GM12878 (cell line): ENCODE measurements at regions not wholly inside any gene's neighbourhood (a gene's known extent, or its start where the extent isn't known, plus 50 kb on each side); places are given as distances from the start of the nearest gene placed in this dataset.

Experiments
- ATAC-seq: fragments of 200-7000 bp; cut with Tn5 transposase; 3 replicates; pipeline ENCODE4 v1.9.1; 2020; ENCODE audit warnings: mild to moderate bottlenecking, moderate library complexity
- BruUV-seq: library from RNA; stranded (reverse); fragments of 400-500 nt; replicated peaks from 2 replicates; lab custom pipeline; 2021; lab: Mats Ljungman, UMichigan
- CTCF ChIA-PET: fragments of 300-600 bp; sonication (Branson Sonifier 250); formaldehyde crosslinking; extraction: SDS; loops from one replicate; lab custom pipeline; 2021; ENCODE audit warnings: inconsistent platforms; lab: Yijun Ruan, JAX
- POLR2A ChIA-PET: fragments of 350-600 bp; formaldehyde crosslinking; extraction: SDS; loops from one replicate; lab custom pipeline; 2021; ENCODE audit warnings: inconsistent platforms; lab: Charles Lee
- RAD21 ChIA-PET: fragments of 300-600 bp; sonication (Branson Sonifier 250); formaldehyde crosslinking; loops from one replicate; lab custom pipeline; 2023; ENCODE audit warnings: antibody characterized with exemption; ENCODE audit not compliant: unreplicated experiment; lab: Charles Lee
- SMC1A ChIA-PET: fragments of 300-600 bp; sonication (Branson Sonifier 250); formaldehyde crosslinking; loops from one replicate; lab custom pipeline; 2023; ENCODE audit not compliant: unreplicated experiment, uncharacterized antibody; lab: Charles Lee
- DNase-seq: peaks from one replicate; pipeline ENCODE4 v3.0.0-alpha.2; 2011; ENCODE audit warnings: low read depth, low spot score
- FAIRE-seq: peaks from 3 replicates; lab custom pipeline; 2011; peaks lifted over from hg19 to GRCh38; lab: Jason Lieb, UNC
- H2AFZ ChIP-seq: 2 replicates; pipeline ENCODE4 v1.6.0; 2011; ENCODE audit warnings: low read depth, low read length, control low read depth; ENCODE audit not compliant: control insufficient read depth
- H3K27ac ChIP-seq: 2 replicates; pipeline ENCODE4 v1.5.1; 2011; ENCODE audit warnings: control low read depth; ENCODE audit not compliant: control insufficient read depth, insufficient read depth
- H3K27me3 ChIP-seq, 2 experiments: replicated peaks in 1 of 2; 2 replicates each; pipeline versions ENCODE4 v1.6.0 to v1.6.1; 2011; ENCODE audit warnings: low read length in 1 of 2; ENCODE audit not compliant: control insufficient read depth in 2 of 2, insufficient read depth in 2 of 2
- H3K36me3 ChIP-seq, 2 experiments: 2 replicates each; pipeline ENCODE4 v1.5.1; 2011; ENCODE audit warnings: low read length in 1 of 2; ENCODE audit not compliant: control insufficient read depth in 2 of 2, insufficient read depth in 2 of 2
- H3K4me1 ChIP-seq: 2 replicates; pipeline ENCODE4 v1.6.1; 2011; ENCODE audit warnings: mild to moderate bottlenecking, low read length, moderate library complexity, mixed read lengths; ENCODE audit not compliant: control insufficient read depth, insufficient read depth
- H3K4me2 ChIP-seq: 2 replicates; pipeline ENCODE4 v1.6.0; 2011; ENCODE audit warnings: control low read depth; ENCODE audit not compliant: control insufficient read depth, insufficient read depth
- H3K4me3 ChIP-seq: fragments of 200-600 bp; sonication (generic); 2 replicates; pipeline ENCODE4 v1.5.1; 2016
- H3K79me2 ChIP-seq: 2 replicates; pipeline ENCODE4 v1.6.0; 2011; ENCODE audit warnings: low read length; ENCODE audit not compliant: control insufficient read depth, insufficient read depth
- H3K9ac ChIP-seq: 2 replicates; pipeline ENCODE4 v1.8.0; 2011; ENCODE audit warnings: low read length, control low read depth, mixed read lengths; ENCODE audit not compliant: control insufficient read depth, insufficient read depth
- H3K9me3 ChIP-seq: replicated peaks from 3 replicates; pipeline ENCODE4 v1.5.1; 2011; ENCODE audit warnings: mild to moderate bottlenecking, low read length; ENCODE audit not compliant: control insufficient read depth, insufficient read depth
- H4K20me1 ChIP-seq: 2 replicates; pipeline ENCODE4 v1.6.0; 2011; ENCODE audit not compliant: control insufficient read depth, insufficient read depth
- ASH2L ChIP-seq: fragments of 300-600, 200-600 bp; sonication (generic); IDR thresholded peaks from 2 replicates; pipeline ENCODE4 v1.6.1; 2017; ENCODE audit warnings: low read depth, mild to moderate bottlenecking, borderline replicate concordance
- FOXM1 ChIP-seq: IDR thresholded peaks from 2 replicates; pipeline ENCODE4 v1.6.1; 2012; ENCODE audit warnings: low read depth, mild to moderate bottlenecking, inconsistent platforms, low read length, moderate library complexity
- KLF5 ChIP-seq: fragments of 450-650 bp; IDR thresholded peaks from 2 replicates; pipeline ENCODE4 v1.6.1; 2014; ENCODE audit warnings: mild to moderate bottlenecking; ENCODE audit not compliant: partially characterized antibody
- NFYA ChIP-seq: IDR thresholded peaks from 2 replicates; pipeline ENCODE4 v1.6.1; 2011; ENCODE audit warnings: low read depth, mild to moderate bottlenecking, low read length, improper control_type of control experiment, borderline replicate concordance
- PRDM15 ChIP-seq: fragments of 450-650 bp; formaldehyde crosslinking; IDR thresholded peaks from 2 replicates; pipeline ENCODE4 v1.4.0; 2020; ENCODE audit warnings: mild to moderate bottlenecking, moderate library complexity
- RFX5 ChIP-seq: IDR thresholded peaks from 2 replicates; pipeline ENCODE4 v1.6.1; 2011; ENCODE audit warnings: low read depth, low read length, improper control_type of control experiment
- SMC3 ChIP-seq: IDR thresholded peaks from 2 replicates; pipeline ENCODE4 v1.6.1; 2011; ENCODE audit warnings: low read length, improper control_type of control experiment, borderline replicate concordance
- SPI1 ChIP-seq: IDR thresholded peaks from 2 replicates; pipeline ENCODE4 v1.6.1; 2011; ENCODE audit warnings: low read depth, mild to moderate bottlenecking, low read length, moderate library complexity, borderline replicate concordance; ENCODE audit not compliant: insufficient read depth
- YBX1 ChIP-seq: fragments of 450-650 bp; IDR thresholded peaks from 2 replicates; pipeline ENCODE4 v1.6.1; 2016; ENCODE audit warnings: antibody characterized with exemption
- ZBED1 ChIP-seq: IDR thresholded peaks from 2 replicates; pipeline ENCODE4 v1.6.1; 2016; ENCODE audit warnings: borderline replicate concordance
- WGBS: methylation state at CpG from one replicate; pipeline ENCODE4 v1.1.6; 2016; ENCODE audit warnings: low lambda C conversion rate; ENCODE audit not compliant: insufficient replicate concordance, insufficient coverage; ENCODE audit errors: missing lambda C conversion rate; 5-methylcytosine and 5-hydroxymethylcytosine counted together
- in situ Hi-C: fragments of 300-500 bp; cut with MboI; formaldehyde crosslinking; loops from 9 replicates; pipeline ENCODE4 v1.14.3; 2018; ENCODE audit warnings: mixed read lengths
- intact Hi-C: fragments of 100-400 bp; cut with micrococcal nuclease; formaldehyde crosslinking; loops from one replicate; pipeline ENCODE4 v1.14.2; 2022; ENCODE audit not compliant: unreplicated experiment

- ATAC-seq (no peak), DNase-seq (no peak), FAIRE-seq (no peak)
- Histone ChIP-seq H3K9ac (no peak overlapping the region), H2AFZ (no peak overlapping the region), H4K20me1 (no peaks in the 10 kb centered on the region), H3K79me2 (no peaks in the 10 kb centered on the region), H3K36me3 (no peaks in the 10 kb centered on the region), H3K27ac (no peak overlapping the region), H3K4me1 (no peaks in the 10 kb centered on the region), H3K4me3 (no peak overlapping the region), H3K27me3 (no peaks in the 10 kb centered on the region), H3K4me2 (no peak overlapping the region), H3K9me3 (no peaks in the 10 kb centered on the region)
- ChIA-PET CTCF (interaction anchor here (1.2 kb wide), 1 partner anchor 21 kb away, joined by 3 read pairs; no protein-coding TSS in a partner anchor), SMC1A (no interaction called here), RAD21 (no interaction called here), POLR2A (no interaction called here)
- in situ Hi-C loops (no loop called here), intact Hi-C loops (no loop called here)
- TF ChIP-seq RFX5 = no peak
- no peak for TF ChIP-seq NFYA
- TF ChIP-seq SMC3 = no peak
- no peak for TF ChIP-seq ASH2L
- TF ChIP-seq FOXM1 = no peak
- TF ChIP-seq ZBED1 = no peak
- no peak for TF ChIP-seq SPI1
- WGBS = 36% methylated on average over 1 of the region's 1 CpG
- BruUV-seq = no TSS peak
Measured at GRCh38 chr4:135032670-135033069, 831.1 kb upstream of the PABPC4L start.

GRCh38 chr4:135015771-135016170 is 814.2 kb upstream of the PABPC4L start:
- DNase-seq (no peak), ATAC-seq (no peak)
- ChIA-PET POLR2A (no interaction called here), SMC1A (no interaction called here)
- Histone ChIP-seq H3K79me2 (no peaks in the 10 kb centered on the region), H3K27me3 (no peaks in the 10 kb centered on the region)
- TF ChIP-seq YBX1 (no peak), KLF5 (no peak), PRDM15 (CRISPR knock-in tag) (no peak)
- TF ChIP-seq, all 136 proteins: peak for 0
- no peak for FAIRE-seq
- Histone ChIP-seq H3K4me3 (no peak overlapping the region), H3K9ac (no peak overlapping the region), H3K4me2 (no peak overlapping the region), H3K27ac (no peak overlapping the region), H3K9me3 (no peaks in the 10 kb centered on the region), H2AFZ (no peak overlapping the region), H4K20me1 (no peaks in the 10 kb centered on the region), H3K4me1 (no peaks in the 10 kb centered on the region), H3K36me3 (no peaks in the 10 kb centered on the region)
- RAD21 ChIA-PET = no interaction called here
- intact Hi-C loops (no loop called here), in situ Hi-C loops (no loop called here)
- CTCF ChIA-PET = no interaction called here
- BruUV-seq = no TSS peak
- WGBS = 27% methylated on average over 5 of the region's 5 CpGs
